B cell (primary cell): ENCODE measurements at regions not wholly inside any gene's neighbourhood (a gene's known extent, or its start where the extent isn't known, plus 50 kb on each side); places are given as distances from the start of the nearest gene placed in this dataset.

Experiments
- ATAC-seq: fragments of 200-7000 bp; cut with Tn5 transposase; one replicate; pipeline ENCODE4 v1.10.0; 2021; ENCODE audit warnings: low read depth, mild to moderate bottlenecking, moderate number of reproducible peaks, moderate library complexity
- CTCF ChIA-PET: fragments of 350-600 bp; sonication (Branson Sonifier 250); formaldehyde crosslinking; loops from one replicate; lab custom pipeline; 2021; ENCODE audit warnings: antibody characterized with exemption, inconsistent platforms; lab: Charles Lee
- POLR2A ChIA-PET: fragments of 350-600 bp; sonication (Branson Sonifier 250); formaldehyde crosslinking; loops from one replicate; lab custom pipeline; 2021; ENCODE audit warnings: antibody characterized with exemption; lab: Charles Lee
- DNase-seq: peaks from one replicate; pipeline ENCODE4 v3.0.0; 2013
- H2AFZ ChIP-seq: 2 replicates; pipeline ENCODE4 v1.6.1; 2012; ENCODE audit warnings: mild to moderate bottlenecking, low read depth, low read length; ENCODE audit not compliant: insufficient read depth, poor library complexity, severe bottlenecking
- H3K27ac ChIP-seq, 2 donors: 1 replicate in 1 of 2; 2 replicates in 1 of 2; pipeline ENCODE4 v1.5.1; 2012 to 2013; ENCODE audit warnings: low read length in 2 of 2, mild to moderate bottlenecking in 2 of 2, moderate library complexity in 1 of 2
- H3K27me3 ChIP-seq, 4 experiments: fragments of 200-600 bp in 1 of 4; sonication (generic) in 1 of 4; replicated peaks in 1 of 4; 1 replicate in 2 of 4; 2 replicates in 2 of 4; pipeline versions ENCODE4 v1.6.1 to v1.7.0; 2013 to 2016; ENCODE audit warnings: low read length in 3 of 4, mild to moderate bottlenecking in 2 of 4, mixed read lengths in 1 of 4, moderate library complexity in 1 of 4; ENCODE audit not compliant: insufficient read depth in 4 of 4, control insufficient read depth in 3 of 4; ENCODE audit errors: control extremely low read depth in 1 of 4
- H3K36me3 ChIP-seq, 2 experiments: replicated peaks in 1 of 2; 1 replicate in 1 of 2; 2 replicates in 1 of 2; pipeline versions ENCODE4 v1.6.1 to v1.7.1; 2013; ENCODE audit warnings: low read length in 1 of 2; ENCODE audit not compliant: insufficient read depth in 2 of 2, control insufficient read depth in 1 of 2; ENCODE audit errors: control extremely low read depth in 1 of 2, extremely low read depth in 1 of 2
- H3K4me1 ChIP-seq, 2 donors: fragments of 200-600 bp in 1 of 2; sonication (generic) in 1 of 2; 1 replicate in 1 of 2; 2 replicates in 1 of 2; pipeline versions ENCODE4 v1.5.1 to v1.6.1; 2013 to 2017; ENCODE audit warnings: low read length in 2 of 2; ENCODE audit not compliant: control insufficient read depth in 2 of 2, insufficient read depth in 2 of 2
- H3K4me2 ChIP-seq: replicated peaks from 2 replicates; pipeline ENCODE3; 2012; ENCODE audit warnings: mild to moderate bottlenecking, low read depth, low read length; ENCODE audit not compliant: poor library complexity, severe bottlenecking
- H3K4me3 ChIP-seq, 5 experiments: fragments of 200-600 bp in 1 of 5; sonication (generic) in 1 of 5; 1 replicate in 3 of 5; 2 replicates in 2 of 5; pipeline versions ENCODE4 v1.5.1 to v1.7.0; 2011 to 2016; ENCODE audit warnings: low read length in 4 of 5, mild to moderate bottlenecking in 4 of 5, low read depth in 2 of 5, control low read depth in 1 of 5, moderate library complexity in 1 of 5; ENCODE audit not compliant: insufficient read depth in 1 of 5; ENCODE audit errors: control extremely low read depth in 1 of 5, extremely low read depth in 1 of 5
- H3K79me2 ChIP-seq: fragments of 200-600 bp; sonication (generic); one replicate; pipeline ENCODE4 v1.6.0; 2016; ENCODE audit warnings: low read length; ENCODE audit not compliant: control insufficient read depth, insufficient read depth
- H3K9ac ChIP-seq: fragments of 200-600 bp; sonication (generic); 2 replicates; pipeline ENCODE4 v1.6.1; 2017; ENCODE audit warnings: mild to moderate bottlenecking, low read length, moderate library complexity
- H3K9me3 ChIP-seq, 3 donors: one replicate each; pipeline versions ENCODE4 v1.6.1 to v1.7.1; 2013; ENCODE audit warnings: low read length in 2 of 3; ENCODE audit not compliant: control insufficient read depth in 2 of 3, insufficient read depth in 1 of 3; ENCODE audit errors: control extremely low read depth in 1 of 3
- H4K20me1 ChIP-seq: 2 replicates; pipeline ENCODE4 v1.6.0; 2012; ENCODE audit warnings: mild to moderate bottlenecking, low read length; ENCODE audit not compliant: insufficient read depth, control insufficient read depth, poor library complexity, severe bottlenecking
- H3K27ac Mint-ChIP-seq: one replicate; pipeline ENCODE4 v1.8.0; 2021; ENCODE audit warnings: mixed read lengths
- H3K27me3 Mint-ChIP-seq: one replicate; pipeline ENCODE4 v1.8.0; 2021; ENCODE audit warnings: mixed read lengths
- H3K4me1 Mint-ChIP-seq: one replicate; pipeline ENCODE4 v1.8.0; 2021; ENCODE audit warnings: mixed read lengths
- H3K4me3 Mint-ChIP-seq: one replicate; pipeline ENCODE4 v1.8.0; 2021; ENCODE audit warnings: mixed read lengths
- H3K9me3 Mint-ChIP-seq: one replicate; pipeline ENCODE4 v1.8.0; 2022; ENCODE audit warnings: mixed read lengths; ENCODE audit not compliant: insufficient read depth
- CTCF ChIP-seq: fragments of 200-600 bp; IDR thresholded peaks from one replicate; pipeline ENCODE4 v1.8.0; 2022; ENCODE audit warnings: antibody characterized with exemption, mild to moderate bottlenecking
- EZH2 ChIP-seq: IDR thresholded peaks from 2 replicates; pipeline ENCODE4 v1.6.1; 2012; ENCODE audit warnings: borderline replicate concordance, low read depth, mild to moderate bottlenecking, moderate library complexity, low read length; ENCODE audit not compliant: insufficient read depth, poor library complexity, severe bottlenecking
- WGBS: methylation state at CpG from one replicate; pipeline ENCODE4 v1.1.5; 2013; ENCODE audit warnings: missing lambda C conversion rate; ENCODE audit not compliant: insufficient coverage; 5-methylcytosine and 5-hydroxymethylcytosine counted together
- intact Hi-C: fragments of 100-400 bp; cut with micrococcal nuclease; formaldehyde crosslinking; loops from one replicate; pipeline ENCODE4 v1.10.0; 2022

DNA sequence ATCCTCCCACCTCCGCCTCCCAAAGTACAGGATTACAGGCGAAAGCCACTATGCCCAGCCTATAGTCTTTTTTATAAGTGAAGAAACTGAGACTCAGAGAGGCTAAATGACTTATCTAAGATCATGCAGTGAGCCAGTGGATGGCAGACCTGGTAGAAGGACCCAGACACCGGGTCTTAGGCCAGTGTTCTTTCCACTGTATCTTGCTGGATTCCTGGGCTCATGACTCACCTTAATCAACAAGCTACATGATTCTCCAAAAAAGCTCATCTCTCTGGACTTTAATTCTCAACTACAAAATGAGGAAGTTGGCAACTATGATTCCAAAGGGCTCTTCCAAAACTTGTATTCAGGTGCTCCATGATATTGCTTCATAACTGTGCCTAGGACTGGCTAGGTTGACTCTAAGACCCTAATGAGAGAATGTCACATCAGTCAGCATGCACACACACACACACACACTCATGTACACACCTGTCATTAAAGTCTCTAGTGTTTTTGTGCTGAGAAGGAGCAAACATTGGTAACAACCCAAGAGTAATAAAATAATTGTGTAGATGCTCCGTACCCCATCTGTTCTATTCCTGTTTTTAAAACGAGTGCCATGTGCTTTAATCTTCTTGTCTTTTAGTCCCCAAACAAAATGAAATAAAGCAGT lies 89.7 kb upstream of the SLC4A7 start:
- H4K20me1 ChIP-seq: no peaks in the 10 kb centered on the region
- H3K4me2 ChIP-seq: no peak overlapping the region
- no peak overlapping the region for H3K27ac ChIP-seq
- TF ChIP-seq CTCF: no peak
- TF ChIP-seq EZH2: no peak
- Mint-ChIP-seq H3K27ac (no peak overlapping the region), H3K27me3 (no peaks in the 10 kb centered on the region), H3K4me1 (no peaks in the 10 kb centered on the region), H3K4me3 (no peak overlapping the region), H3K9me3 (no peaks in the 10 kb centered on the region)
- H3K9me3 ChIP-seq: no peaks in the 10 kb centered on the region
- no peak for ATAC-seq
- DNase-seq: no peak
- no peaks in the 10 kb centered on the region for H3K36me3 ChIP-seq
- H3K27me3 ChIP-seq: no peaks in the 10 kb centered on the region
- POLR2A ChIA-PET: no interaction called here
- H3K79me2 ChIP-seq: no peaks in the 10 kb centered on the region
- 96% methylated on average over 3 of the region's 5 CpGs for WGBS
- H3K4me3 ChIP-seq: no peak overlapping the region
- H3K4me1 ChIP-seq: no peaks in the 10 kb centered on the region
- H2AFZ ChIP-seq: no peak overlapping the region
- CTCF ChIA-PET: no interaction called here
- H3K9ac ChIP-seq: no peak overlapping the region
- intact Hi-C loops: no loop called here

GRCh38 chr3:27573138-27573537 lies 89.0 kb upstream of the SLC4A7 start:
- Histone ChIP-seq H4K20me1 (no peaks in the 10 kb centered on the region), H3K27me3 (no peaks in the 10 kb centered on the region), H3K79me2 (no peaks in the 10 kb centered on the region), H2AFZ (no peak overlapping the region), H3K9ac (no peak overlapping the region), H3K4me3 (no peak overlapping the region), H3K4me2 (no peak overlapping the region), H3K9me3 (no peaks in the 10 kb centered on the region), H3K4me1 (no peaks in the 10 kb centered on the region), H3K36me3 (no peaks in the 10 kb centered on the region), H3K27ac (no peak overlapping the region)
- WGBS: no CpG with 5 or more reads among the region's 3 CpGs
- Mint-ChIP-seq H3K9me3 (no peaks in the 10 kb centered on the region), H3K27me3 (no peaks in the 10 kb centered on the region), H3K4me1 (no peaks in the 10 kb centered on the region), H3K4me3 (no peak overlapping the region), H3K27ac (no peak overlapping the region)
- TF ChIP-seq EZH2: no peak
- no peak for TF ChIP-seq CTCF
- DNase-seq (no peak), ATAC-seq (no peak)
- POLR2A ChIA-PET: no interaction called here
- CTCF ChIA-PET: no interaction called here
- intact Hi-C loops: no loop called here
